Gastrocnemius medialis (tissue), 4 donors: ENCODE measurements at regions not wholly inside any gene's neighbourhood (a gene's known extent, or its start where the extent isn't known, plus 50 kb on each side); places are given as distances from the start of the nearest gene placed in this dataset.

Experiments
- CTCF ChIP-seq, 5 experiments: fragments of 450-650 bp in 3 of 5; fragments of 200-600 bp in 2 of 5; sonication (generic) in 2 of 5; IDR thresholded peaks in 4 of 5; conservative IDR thresholded peaks in 1 of 5; 1 replicate in 4 of 5; 2 replicates in 1 of 5; pipeline ENCODE4 v1.5.1; 2016 to 2019; ENCODE audit warnings: antibody characterized with exemption in 5 of 5, mild to moderate bottlenecking in 3 of 5, moderate library complexity in 3 of 5
- POLR2A ChIP-seq, 2 donors: fragments of 450-650 bp; IDR thresholded peaks; one replicate each; pipeline ENCODE4 v1.6.1; 2017; ENCODE audit warnings: antibody characterized with exemption in 2 of 2, mild to moderate bottlenecking in 2 of 2, moderate library complexity in 2 of 2

GRCh38 chr7:36018816-36019484 is 134.1 kb upstream of the EEPD1 start:
- TF ChIP-seq CTCF (IDR thresholded peaks at IDR 0.05 in 4 of 5, conservative IDR thresholded peaks at IDR 0.05 in 1 of 5), result no peak
- TF ChIP-seq POLR2A (IDR thresholded peaks at IDR 0.05), result no peak
